ENCODE measurements at regions not wholly inside any gene's neighbourhood (a gene's known extent, or its start where the extent isn't known, plus 50 kb on each side); places are given as distances from the start of the nearest gene placed in this dataset.
A peak's percentile ranks its signal among the peaks of the same experiment; 100 is the strongest.
"Not testable (repeated sequence)": the region's sequence is repeated elsewhere in the genome, so short reads cannot be mapped to it uniquely, and the experiment has no call there.

DNA sequence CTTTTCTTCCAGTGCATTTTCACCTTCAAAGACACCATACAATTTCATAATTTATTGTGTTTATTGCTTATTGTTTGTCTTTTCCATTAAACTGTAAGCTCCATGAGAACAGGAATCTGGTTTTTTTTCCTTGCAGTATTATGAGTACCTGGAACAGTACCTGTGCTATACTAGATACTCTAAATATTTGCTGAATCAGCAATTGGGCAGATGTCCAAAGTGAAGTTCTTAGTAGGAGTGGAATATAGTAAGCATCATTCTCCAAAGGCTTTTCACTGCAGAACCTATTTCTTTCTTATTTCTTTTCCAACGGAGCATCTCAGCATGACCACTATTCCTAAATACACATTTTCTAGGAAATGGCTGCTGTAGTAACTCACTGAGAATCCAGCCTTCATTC lies 269.0 kb upstream of the CCL2 start:
- no peak for DNase-seq

- no peak for DNase-seq
Observed at GRCh38 chr17:33986566-33986965, 268.5 kb upstream of the CCL2 start.

DNA sequence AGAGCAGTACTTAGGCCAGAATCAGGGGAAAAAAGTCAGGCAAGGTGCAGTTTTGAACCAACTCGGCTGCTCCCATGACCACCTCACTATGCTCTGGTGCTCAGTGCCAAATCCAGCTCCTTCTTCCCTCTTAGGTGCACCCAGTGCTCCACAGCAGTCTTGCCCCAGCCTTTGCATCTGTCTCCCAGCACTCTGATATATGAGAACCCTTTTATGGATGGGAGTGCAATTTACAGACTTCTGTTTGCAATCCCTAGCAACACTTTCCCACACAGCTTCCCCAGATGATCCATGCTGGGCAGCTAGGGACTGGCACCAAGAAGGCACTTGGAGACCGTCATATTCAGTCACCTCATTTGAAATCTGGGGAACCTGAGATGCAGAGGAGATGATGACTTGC lies 267.9 kb upstream of the CCL2 start:
- peak; percentile 2 for DNase-seq

DNA sequence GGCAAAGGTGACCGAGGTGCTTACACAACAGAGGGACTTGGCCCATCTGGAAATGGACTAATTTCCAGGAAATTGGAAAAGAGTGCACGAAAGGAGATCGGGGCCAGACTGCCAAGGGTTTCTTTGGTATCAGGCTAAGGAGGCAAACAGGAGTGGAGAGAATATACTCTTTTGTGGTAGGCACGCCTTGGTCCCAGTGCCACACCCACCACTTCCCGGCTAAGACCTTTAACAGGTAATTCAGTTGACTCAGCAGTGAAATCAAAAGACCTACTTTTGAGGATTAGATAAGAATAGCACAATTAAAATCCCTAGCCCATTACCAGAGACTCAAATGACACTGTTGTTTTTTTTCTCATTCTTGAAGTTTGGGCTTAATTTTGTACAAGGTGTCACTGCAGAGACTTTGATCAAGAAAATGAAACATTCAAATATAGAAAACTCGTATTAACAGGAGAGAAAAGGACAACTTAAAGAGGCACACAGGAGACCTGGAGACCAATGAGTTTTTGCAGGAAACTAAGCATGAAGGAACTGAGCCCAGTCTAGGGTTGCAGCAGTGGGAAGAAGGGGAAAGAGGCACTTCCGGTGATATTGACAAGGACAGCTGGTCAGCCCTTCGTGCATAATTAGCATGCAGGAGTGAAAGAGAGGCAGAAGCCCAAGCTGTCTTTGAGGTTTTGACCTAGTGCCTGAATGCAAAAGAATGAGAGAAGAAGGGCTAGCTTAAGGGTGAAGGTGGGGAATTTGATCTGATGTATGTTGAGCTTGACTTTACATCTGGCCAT lies 265.5 kb upstream of the CCL2 start:
- DNase-seq = no peak

GRCh38 chr17:33990943-33991706 lies 264.0 kb upstream of the CCL2 start:
- no peak for DNase-seq

GRCh38 chr17:33992113-33992512 lies 263.0 kb upstream of the CCL2 start:
- no peak for DNase-seq

- DNase-seq = no peak
Observed at GRCh38 chr17:34000639-34001038, 254.4 kb upstream of the CCL2 start.

DNA sequence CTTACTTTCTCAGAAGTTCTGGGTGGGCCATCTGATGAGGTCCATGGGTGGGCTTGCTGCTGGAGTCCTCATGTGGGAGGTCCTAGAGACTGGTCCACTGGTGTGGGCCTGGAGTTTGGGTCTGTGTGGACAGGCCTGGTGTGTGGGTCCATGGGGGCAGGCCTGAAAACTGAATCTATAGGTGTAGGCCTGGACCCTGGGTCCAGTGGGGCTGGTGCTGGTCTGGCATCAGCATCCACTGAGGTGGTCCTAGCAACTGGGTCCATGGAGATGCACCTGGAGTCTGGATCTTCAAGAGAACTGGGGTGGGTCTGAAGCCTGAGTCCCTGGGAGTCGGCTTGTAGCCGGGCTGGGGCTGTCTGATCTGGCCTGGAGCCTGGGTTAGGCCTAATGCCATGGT lies 253.8 kb upstream of the CCL2 start:
- DNase-seq = no peak

DNA sequence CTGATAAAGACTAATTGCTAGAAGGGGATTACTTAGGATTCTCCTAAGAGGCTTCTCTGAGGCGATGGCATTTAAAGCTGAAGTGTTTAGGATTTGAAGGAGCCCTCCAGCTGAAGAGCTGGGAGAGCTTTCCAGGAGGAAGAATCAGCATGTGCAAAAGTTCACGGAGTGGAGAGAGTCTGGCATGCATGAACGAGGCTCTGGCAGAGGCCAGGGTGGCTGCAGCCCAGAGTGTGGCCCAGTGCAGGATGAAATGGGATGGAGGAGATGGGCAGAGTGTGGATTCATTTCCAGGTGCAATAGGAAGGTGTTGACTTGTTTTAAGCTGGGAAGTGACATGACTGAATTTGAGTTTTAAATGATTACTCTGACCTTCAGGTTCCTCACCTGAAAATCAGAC lies 249.0 kb upstream of the CCL2 start:
- no peak for DNase-seq

DNA sequence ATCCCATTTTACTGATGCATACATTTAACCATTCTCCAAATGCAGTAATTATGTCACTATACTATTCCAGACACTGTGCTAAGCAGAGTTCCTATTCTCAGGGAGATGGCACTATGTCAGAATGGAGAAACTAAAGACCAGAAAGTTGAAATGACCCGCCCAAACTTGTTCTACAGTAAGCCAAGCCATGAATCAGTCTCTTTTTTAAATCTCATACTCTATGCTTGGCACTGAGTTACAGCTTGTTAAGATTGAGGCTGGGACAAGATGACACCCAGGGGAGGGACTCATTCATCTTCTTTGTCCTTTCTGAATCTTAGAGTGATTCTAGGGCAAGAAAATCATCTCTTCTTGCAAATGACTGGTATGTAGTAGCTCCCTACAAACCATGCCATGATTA lies 247.0 kb upstream of the CCL2 start:
- DNase-seq = no peak

- DNase-seq = no peak
Observed at GRCh38 chr17:34009912-34010311, 245.2 kb upstream of the CCL2 start.

DNA sequence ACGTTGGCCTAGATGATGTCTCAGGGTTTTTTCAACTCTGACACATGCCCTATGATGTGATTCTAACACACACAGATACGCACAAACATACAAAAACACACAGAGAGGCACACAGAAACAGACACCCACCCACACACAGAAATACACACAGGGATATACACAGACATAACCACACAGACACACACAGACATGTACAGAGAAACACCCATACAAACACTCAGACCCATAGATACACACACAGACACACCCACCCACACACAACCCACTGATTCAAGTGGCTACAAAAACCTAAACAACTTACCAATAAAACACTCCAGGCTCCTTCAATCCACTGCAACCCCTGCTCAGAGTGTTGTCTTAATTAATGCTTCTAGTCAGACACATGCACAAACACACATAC lies 244.6 kb upstream of the CCL2 start:
- DNase-seq = no peak

- DNase-seq = no peak
Observed at GRCh38 chr17:34011599-34011998, 243.5 kb upstream of the CCL2 start.

DNA sequence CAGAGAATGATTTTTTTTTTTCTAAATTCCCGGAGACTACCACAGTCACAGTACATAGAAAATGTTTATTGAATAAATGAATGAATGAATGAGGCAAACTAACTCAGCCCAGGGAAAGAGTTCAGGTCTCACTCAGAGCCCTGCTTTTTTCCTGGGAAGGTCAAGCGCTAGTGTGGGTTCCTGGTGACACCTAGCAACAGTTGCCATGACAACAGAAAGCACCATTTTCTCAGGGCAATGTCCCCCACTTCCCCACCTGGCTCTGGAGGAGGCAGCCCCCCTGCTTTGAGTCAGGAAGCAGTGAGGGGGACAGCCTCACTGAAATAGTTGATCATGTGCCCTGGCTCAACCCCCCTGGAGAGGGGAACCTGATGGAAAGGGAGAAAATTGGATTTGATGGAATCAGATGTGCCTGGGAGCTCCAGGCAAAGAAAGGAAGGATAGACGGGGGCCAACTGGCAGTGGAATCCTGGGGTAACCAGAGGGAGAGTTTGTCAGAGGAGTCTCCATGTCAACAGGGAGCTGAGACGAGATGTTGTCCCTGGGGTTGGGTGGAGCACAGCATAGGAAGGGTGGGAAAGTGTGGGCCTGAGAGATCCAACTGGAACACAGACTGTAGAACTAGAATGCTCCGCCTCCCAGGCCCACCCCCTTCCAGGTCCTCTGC lies 242.2 kb upstream of the CCL2 start:
- DNase-seq = no peak

GRCh38 chr17:34015253-34015652 lies 239.8 kb upstream of the CCL2 start:
- no peak for DNase-seq

GRCh38 chr17:34024386-34024785 lies 230.7 kb upstream of the CCL2 start:
- no peak for DNase-seq

DNA sequence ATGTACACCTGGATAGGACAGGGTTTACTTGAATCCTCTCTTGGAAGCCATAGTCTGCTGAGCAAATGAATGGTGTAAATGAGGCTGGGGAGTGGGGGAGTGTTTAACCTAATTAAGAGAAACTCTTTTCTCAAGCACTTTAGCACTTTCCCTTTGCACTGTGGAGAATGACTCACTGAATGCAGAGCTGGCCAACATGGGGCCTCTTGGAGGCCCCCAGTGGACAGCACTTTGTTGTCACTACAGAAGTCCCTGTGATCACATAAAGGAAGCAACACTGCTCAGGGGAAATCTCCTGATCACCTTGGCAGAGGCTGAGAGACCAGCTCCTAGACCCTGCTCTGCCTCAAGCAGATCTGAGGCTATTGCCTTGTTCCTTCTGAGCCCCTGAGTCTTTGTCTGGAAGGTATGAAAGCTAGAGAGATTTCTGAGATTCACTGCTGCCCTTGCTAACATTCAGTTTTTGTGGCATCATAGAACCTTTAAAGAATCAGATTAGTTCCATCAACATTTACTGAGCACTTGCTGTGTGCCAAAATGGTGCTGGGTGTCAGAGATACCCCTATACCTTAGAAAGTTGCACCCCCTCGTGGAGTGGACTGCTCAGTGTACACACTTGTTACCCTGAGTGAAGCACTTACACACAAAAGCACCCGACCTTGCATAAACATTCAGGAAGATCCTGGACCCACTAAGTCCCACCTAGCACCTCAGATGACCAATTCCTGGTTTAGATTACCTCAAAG lies 230.1 kb upstream of the CCL2 start:
- DNase-seq = no peak

GRCh38 chr17:34030601-34031000 lies 224.5 kb upstream of the CCL2 start:
- peak; percentile 53 for DNase-seq

- DNase-seq = not testable (repeated sequence)
Observed at GRCh38 chr17:34032305-34032704, 222.8 kb upstream of the CCL2 start.

DNA sequence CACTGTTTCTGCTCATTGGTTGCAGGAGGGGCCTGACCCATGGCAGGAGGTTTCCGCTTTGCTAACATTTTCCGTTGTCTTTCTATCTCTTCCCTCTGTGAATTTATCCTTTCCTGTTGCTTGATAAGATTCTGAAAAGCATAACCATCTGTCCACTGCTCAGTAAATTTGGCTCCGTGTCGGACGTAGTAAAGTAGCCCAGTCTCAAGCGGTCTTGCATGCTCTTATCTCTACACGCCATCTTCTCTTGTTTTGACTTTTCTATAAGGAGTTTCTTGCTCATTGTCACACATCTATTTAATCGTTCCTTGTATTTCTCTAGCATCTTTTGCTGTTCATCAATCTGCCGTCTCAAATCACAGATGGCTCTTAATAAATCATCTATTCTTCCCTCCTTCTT lies 216.3 kb upstream of the CCL2 start:
- not testable (repeated sequence) for DNase-seq

GRCh38 chr17:34039213-34039612 lies 215.9 kb upstream of the CCL2 start:
- DNase-seq = not testable (repeated sequence)

GRCh38 chr17:34039759-34040555 lies 215.1 kb upstream of the CCL2 start:
- DNase-seq = not testable (repeated sequence)

Data from DMS153 (cell line).